Superior temporal gyrus (tissue), 1 donor: ENCODE measurements at regions not wholly inside any gene's neighbourhood (a gene's known extent, or its start where the extent isn't known, plus 50 kb on each side); places are given as distances from the start of the nearest gene placed in this dataset.

ENCODE experiments used
- DNase-seq: peaks from one replicate; pipeline ENCODE4 v3.0.0-alpha.2; 2016; ENCODE audit errors: extremely low spot score

DNA sequence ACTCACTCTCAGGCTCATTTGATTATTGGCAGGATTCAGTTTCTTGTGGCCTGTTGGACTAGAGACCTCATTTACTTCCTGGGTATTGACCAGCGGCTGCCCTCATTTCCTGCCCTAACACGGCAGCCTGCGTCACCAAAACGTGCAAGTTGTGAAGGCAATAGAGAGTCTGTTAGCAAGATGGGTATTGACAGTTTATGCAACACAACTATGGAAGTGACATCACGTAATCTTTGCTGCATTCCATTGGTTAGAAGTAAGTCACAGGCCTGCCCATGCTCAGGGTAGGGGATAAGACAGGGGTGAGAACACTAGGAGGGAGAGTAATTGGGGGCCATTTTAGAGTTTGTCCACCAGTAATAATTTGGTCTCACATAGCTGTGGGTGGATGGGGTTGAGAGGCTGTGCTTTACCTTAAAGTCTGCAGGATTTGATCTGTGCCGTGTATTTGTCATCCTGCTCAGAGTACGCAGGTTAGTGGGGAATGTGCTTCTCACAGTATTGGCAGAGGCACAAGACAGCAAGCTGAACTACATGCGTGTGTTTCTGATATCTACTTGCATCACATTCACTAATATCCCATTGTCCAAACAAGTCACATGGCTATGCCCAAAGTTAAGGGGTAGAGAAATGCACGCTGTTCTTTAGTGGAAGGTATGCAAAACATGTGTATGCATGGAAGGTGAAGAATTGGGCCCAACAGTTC is 83.3 kb downstream of the EDEM1 start:
- DNase-seq: no peak

- DNase-seq: no peak
Observed at GRCh38 chr3:5271372-5271683, 83.8 kb downstream of the EDEM1 start.

GRCh38 chr3:5272387-5272786 is 84.9 kb downstream of the EDEM1 start:
- DNase-seq: no peak

DNA sequence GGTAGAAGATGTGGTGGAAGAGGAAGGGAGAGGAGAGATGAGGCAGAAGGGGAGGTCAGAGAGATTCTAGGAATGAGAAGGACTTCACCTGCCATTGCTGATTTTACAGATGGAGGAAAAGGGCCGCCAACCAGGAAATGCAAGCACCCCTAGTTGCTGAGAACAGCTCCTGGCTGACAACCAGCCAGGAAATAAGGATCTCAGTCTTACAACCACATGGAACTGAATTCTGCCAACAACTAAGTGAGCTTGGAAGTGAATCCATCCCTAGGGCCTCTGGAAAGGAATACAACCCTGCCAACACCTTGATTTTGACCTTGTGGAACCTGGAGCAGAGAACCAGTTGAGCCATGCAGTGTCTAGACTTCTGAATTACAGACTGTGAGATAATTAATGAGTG is 86.6 kb downstream of the EDEM1 start:
- DNase-seq: no peak

DNA sequence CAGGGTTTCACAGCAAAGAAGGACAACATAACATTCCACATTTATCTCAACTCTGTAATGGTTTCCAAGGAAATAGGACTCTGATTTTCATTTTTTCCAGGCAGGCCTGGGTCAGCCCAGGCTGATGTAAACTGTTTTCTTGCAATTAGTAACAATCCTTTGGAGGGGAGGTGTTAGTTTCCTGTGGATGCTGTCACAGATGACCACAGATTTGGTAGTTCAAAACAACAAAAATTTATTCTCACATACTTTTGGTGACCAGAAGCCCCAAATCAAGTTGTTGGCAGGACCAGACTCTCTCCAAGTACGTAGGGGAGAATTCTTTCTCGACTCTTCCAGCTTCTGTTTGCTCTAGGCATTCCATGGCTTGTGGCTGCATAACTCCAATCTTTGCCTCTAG is 88.0 kb downstream of the EDEM1 start:
- no peak for DNase-seq

DNA sequence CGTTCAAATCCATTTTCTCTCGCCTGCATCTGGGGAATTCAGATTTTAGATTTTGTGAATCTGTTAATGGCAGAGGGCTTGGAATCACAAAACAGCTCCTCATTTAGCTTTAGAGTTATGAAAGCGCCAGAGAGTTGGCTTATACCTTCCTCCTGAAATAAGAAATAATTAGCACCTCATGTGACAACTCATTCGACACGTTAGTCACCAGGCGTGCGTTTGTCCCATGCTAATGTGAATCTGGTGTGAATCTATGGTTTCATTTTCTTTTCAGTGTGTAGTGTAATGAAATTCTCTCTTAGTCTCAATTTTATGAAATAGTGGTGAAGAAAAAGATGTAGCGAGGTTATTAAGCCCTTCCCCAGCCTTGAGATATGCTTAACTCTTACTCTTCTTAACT is 89.4 kb downstream of the EDEM1 start:
- DNase-seq: no peak

GRCh38 chr3:5277612-5278236 is 90.2 kb downstream of the EDEM1 start:
- no peak for DNase-seq

GRCh38 chr3:5278666-5279065 is 91.2 kb downstream of the EDEM1 start:
- DNase-seq: no peak

DNA sequence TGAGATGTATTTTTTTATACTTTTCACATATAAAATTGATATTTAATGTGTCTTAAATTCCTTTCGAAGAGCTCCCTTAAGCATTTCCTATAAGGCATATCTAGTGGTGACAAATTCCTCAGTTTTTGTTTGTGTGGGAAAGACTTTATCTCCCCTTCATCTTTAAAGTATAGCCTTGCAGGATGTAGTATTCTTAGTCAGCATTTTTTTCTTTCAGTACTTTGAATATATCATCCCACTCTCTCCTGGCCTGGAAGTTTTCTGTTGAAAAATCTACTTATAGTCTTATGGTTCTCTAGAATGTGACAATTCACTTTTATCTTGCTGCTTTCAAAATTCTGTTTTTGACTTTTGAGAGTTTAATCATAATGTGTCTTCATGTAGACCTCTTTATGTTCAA is 95.2 kb downstream of the EDEM1 start:
- DNase-seq: no peak

- DNase-seq: no peak
Observed at GRCh38 chr3:5285439-5285838, 97.9 kb downstream of the EDEM1 start.

GRCh38 chr3:5290915-5291314 is 103.4 kb downstream of the EDEM1 start:
- DNase-seq: no peak

GRCh38 chr3:5292512-5292911 is 105.0 kb downstream of the EDEM1 start:
- no peak for DNase-seq

DNA sequence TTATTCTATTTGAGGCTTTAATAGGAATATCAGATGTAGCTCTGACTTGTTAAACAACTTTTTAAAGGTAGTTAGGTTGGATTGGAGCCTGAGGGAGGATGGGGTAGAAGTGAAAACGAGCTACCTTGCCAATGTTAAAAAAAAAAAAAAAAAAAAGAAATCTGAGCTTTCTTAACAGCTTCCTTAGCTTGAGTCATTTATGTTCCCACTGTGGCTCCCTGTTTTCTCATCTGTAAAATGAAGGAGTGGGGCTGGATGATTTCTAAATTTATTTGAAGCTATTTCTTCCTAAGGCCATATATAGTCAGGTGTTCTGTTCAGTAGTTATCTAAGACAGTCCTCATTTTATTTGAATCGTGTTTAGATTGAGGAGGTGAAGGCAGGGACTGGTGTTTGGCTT is 105.7 kb downstream of the EDEM1 start:
- no peak for DNase-seq

- DNase-seq: no peak
Observed at GRCh38 chr3:5294356-5294755, 106.8 kb downstream of the EDEM1 start.

DNA sequence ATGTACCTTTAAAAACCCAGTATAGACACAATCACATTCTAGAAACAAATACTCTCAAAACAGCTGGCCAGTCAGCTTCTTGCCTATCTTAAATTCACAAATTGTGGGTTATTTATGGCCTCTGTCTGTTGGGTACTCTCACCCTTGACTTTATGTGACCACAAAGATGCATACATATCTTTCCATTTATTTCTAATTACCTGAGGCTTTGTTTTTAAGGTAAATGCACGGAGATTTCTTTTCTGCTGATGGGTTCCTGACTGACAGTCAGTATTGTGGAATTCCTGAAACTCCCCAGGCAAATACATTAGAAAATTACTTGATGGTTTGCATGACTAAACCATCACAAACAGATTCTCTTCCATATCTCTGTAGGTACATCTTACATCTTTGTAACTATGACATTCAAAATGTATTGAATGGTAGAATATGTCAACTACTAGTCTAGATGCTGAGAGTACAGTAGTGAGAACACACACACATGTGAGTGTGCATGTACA is 107.7 kb downstream of the EDEM1 start:
- DNase-seq: no peak

GRCh38 chr3:5296362-5296761 is 108.9 kb downstream of the EDEM1 start:
- DNase-seq: no peak

- DNase-seq: no peak
Observed at GRCh38 chr3:5297895-5298294, 110.4 kb downstream of the EDEM1 start.

GRCh38 chr3:5298453-5298852 is 110.9 kb downstream of the EDEM1 start:
- no peak for DNase-seq

GRCh38 chr3:5299161-5299560 is 111.7 kb downstream of the EDEM1 start:
- DNase-seq: no peak

DNA sequence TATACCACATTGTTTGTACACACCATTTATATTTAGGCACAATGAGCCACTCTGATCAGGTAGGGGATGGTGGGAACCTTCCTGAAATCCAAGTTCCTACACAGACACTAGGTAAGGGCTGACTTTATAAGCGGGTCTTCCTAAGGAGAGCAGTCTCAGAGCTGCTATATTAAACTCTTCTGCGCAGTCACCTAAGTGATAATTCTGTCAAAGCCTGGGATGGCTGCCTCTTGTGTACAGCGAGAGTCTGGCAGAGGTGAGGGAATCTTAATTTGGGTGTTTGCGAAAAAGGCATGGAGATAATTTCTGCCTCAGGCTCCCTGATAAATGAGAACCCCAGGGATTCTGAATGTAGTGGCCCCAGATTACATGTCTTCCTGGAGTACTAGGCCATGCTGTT is 113.1 kb downstream of the EDEM1 start:
- DNase-seq: no peak

DNA sequence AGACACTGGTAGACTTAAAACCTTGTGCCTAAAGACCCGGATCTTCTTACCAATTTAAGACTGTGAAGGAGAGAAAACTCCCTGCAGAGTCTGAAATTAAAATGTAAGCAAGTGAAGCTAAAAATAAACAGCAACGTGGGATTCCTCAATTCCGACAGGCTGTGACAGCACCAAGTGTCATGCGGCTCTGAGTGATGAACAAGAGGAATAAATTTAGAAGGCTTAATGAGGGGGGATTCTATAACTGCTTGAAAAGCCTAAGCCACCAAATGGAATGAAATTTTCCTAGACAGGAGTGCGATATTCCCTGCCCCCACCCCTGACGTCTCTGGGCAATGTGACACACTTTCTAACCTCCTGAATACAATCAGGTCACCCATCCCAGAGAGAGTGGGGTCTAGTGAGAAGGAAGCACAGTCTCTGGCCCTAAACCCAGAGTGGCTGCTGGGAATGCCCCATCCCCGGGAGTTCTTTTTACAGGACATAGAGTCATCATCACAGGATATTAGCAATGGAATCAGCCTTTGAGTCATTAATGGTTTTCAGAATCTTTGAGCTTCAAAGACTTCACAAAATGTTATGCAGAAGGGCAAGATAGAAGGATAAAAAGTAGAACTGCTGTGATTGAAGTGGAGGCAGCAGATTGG is 114.3 kb downstream of the EDEM1 start:
- no peak for DNase-seq

- DNase-seq: no peak
Observed at GRCh38 chr3:5302661-5303060, 115.2 kb downstream of the EDEM1 start.

DNA sequence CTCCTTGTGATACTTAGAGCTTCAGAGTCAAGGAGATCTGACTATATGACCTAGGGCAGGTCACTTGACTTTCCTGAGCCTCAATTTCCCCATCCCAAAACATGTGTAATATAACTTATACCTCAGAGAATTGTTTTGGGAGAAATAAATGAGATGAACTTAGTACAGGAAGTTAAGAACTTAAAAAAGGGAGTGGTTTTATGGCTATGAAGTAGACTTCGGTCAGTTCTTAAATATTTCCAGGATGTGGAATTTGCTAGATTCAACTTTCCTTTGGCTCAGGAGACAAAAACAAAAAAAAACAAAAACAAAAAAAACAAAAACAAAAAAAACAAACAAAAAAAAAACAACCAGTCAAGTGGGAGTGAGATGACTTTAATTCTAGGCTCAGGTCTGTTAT is 116.7 kb downstream of the EDEM1 start:
- no peak for DNase-seq
